NOMO-1 treated with dmso at 0.1 percent for 144 hours (cell line): ENCODE measurements at regions not wholly inside any gene's neighbourhood (a gene's known extent, or its start where the extent isn't known, plus 50 kb on each side); places are given as distances from the start of the nearest gene placed in this dataset.
"Not testable (repeated sequence)": the region's sequence is repeated elsewhere in the genome, so short reads cannot be mapped to it uniquely, and the experiment has no call there.

ENCODE experiments used
- DNase-seq: peaks from one replicate; lab custom pipeline; 2025; ENCODE audit not compliant: unreplicated experiment; lab: John Stamatoyannopoulos, UW

- DNase-seq, result no peak
These were observed 112.3 kb upstream of the SETBP1 start for GRCh38 chr18:44568342-44568741.

- DNase-seq, result no peak
These were observed 111.7 kb upstream of the SETBP1 start for GRCh38 chr18:44568986-44569385.

GRCh38 chr18:44569391-44570055, 111.2 kb upstream of the SETBP1 start:
- no peak for DNase-seq

- DNase-seq, result no peak
These were observed 101.5 kb upstream of the SETBP1 start for GRCh38 chr18:44579028-44579702.

- no peak for DNase-seq
These were observed 100.9 kb upstream of the SETBP1 start for GRCh38 chr18:44579745-44580144.

- no peak for DNase-seq
These were observed 100.5 kb upstream of the SETBP1 start for GRCh38 chr18:44580159-44580558.

GRCh38 chr18:44580782-44581181, 99.9 kb upstream of the SETBP1 start:
- not testable (repeated sequence) for DNase-seq

GRCh38 chr18:44582456-44582855, 98.2 kb upstream of the SETBP1 start:
- DNase-seq, result no peak

GRCh38 chr18:44584900-44585299, 95.8 kb upstream of the SETBP1 start:
- no peak for DNase-seq

- DNase-seq, result no peak
These were observed 93.7 kb upstream of the SETBP1 start for GRCh38 chr18:44586782-44587524.

- no peak for DNase-seq
These were observed 92.2 kb upstream of the SETBP1 start for GRCh38 chr18:44588508-44588907.

GRCh38 chr18:44589693-44590355, 90.9 kb upstream of the SETBP1 start:
- no peak for DNase-seq

GRCh38 chr18:44590956-44591670, 89.6 kb upstream of the SETBP1 start:
- no peak for DNase-seq

- no peak for DNase-seq
These were observed 88.0 kb upstream of the SETBP1 start for GRCh38 chr18:44592639-44593038.

- DNase-seq, result no peak
These were observed 85.8 kb upstream of the SETBP1 start for GRCh38 chr18:44594799-44595467.

GRCh38 chr18:44597797-44598196, 82.9 kb upstream of the SETBP1 start:
- no peak for DNase-seq

- DNase-seq, result no peak
These were observed 82.2 kb upstream of the SETBP1 start for GRCh38 chr18:44598514-44598913.

GRCh38 chr18:44599412-44599811, 81.3 kb upstream of the SETBP1 start:
- no peak for DNase-seq

- DNase-seq, result no peak
These were observed 79.2 kb upstream of the SETBP1 start for GRCh38 chr18:44601447-44601846.

- no peak for DNase-seq
These were observed 78.3 kb upstream of the SETBP1 start for GRCh38 chr18:44602380-44602779.
